Right cardiac atrium (tissue), 5 donors: ENCODE measurements at regions not wholly inside any gene's neighbourhood (a gene's known extent, or its start where the extent isn't known, plus 50 kb on each side); places are given as distances from the start of the nearest gene placed in this dataset.
A peak's percentile ranks its signal among the peaks of the same experiment; 100 is the strongest.
"Not testable (repeated sequence)": the region's sequence is repeated elsewhere in the genome, so short reads cannot be mapped to it uniquely, and the experiment has no call there.

Experiments
- ATAC-seq, 2 donors: fragments of 200-7000 bp; cut with Tn5 transposase; one replicate each; pipeline versions ENCODE4 v1.8.0 to v1.9.1; 2020; ENCODE audit warnings: moderate library complexity in 2 of 2, mild to moderate bottlenecking in 1 of 2
- DNase-seq, 3 donors: peaks; one replicate each; pipeline ENCODE4 v3.0.0-alpha.2; 2020
- H3K27ac ChIP-seq: one replicate; pipeline ENCODE4 v1.5.1; 2013; ENCODE audit warnings: mild to moderate bottlenecking, low read length, control low read depth, moderate library complexity
- H3K27me3 ChIP-seq: one replicate; pipeline ENCODE4 v1.6.1; 2013; ENCODE audit not compliant: control insufficient read depth, insufficient read depth
- H3K4me1 ChIP-seq: one replicate; pipeline ENCODE4 v1.6.1; 2013; ENCODE audit warnings: low read length; ENCODE audit not compliant: control insufficient read depth, insufficient read depth
- H3K4me3 ChIP-seq: one replicate; pipeline ENCODE4 v1.5.1; 2013; ENCODE audit warnings: low read length, control low read depth
- H3K9me3 ChIP-seq: one replicate; pipeline ENCODE4 v1.6.1; 2013; ENCODE audit warnings: low read length; ENCODE audit not compliant: control insufficient read depth
- WGBS: extraction: QIAGEN DNeasy Blood & Tissue Kit; methylation state at CpG from one replicate; pipeline ENCODE4 v1.1.7; 2013; 5-methylcytosine and 5-hydroxymethylcytosine counted together
- intact Hi-C, 4 donors: fragments of 100-400 bp; cut with DNase I; formaldehyde crosslinking; loops; one replicate each; pipeline versions ENCODE4 v1.11.0 to v1.14.0; 2022 to 2023
- donor health status: healthy with polysubstance abuse.
- donor health status: DM: no; HTN: yes; CAD: no.
- donor health status: DM: no; HTN: no; CAD: no.
- donor health status: DM: no; HTN: yes; CAD: no; lungs with severe emphysema.
- donor health status: DM: yes; HTN: yes; CAD: no.

- intact Hi-C loops = no loop called here
- DNase-seq (no peak), ATAC-seq (no peak)
- H3K27me3 ChIP-seq = no peaks in the 10 kb centered on the region
- WGBS = 48% methylated on average over 4 of the region's 4 CpGs
- H3K4me1 ChIP-seq = no peaks in the 10 kb centered on the region
- no peaks in the 10 kb centered on the region for H3K9me3 ChIP-seq
- no peak overlapping the region for H3K4me3 ChIP-seq
- H3K27ac ChIP-seq = no peak overlapping the region
These were observed 198.2 kb upstream of the MSX2 start for GRCh38 chr5:174526177-174526576.

- H3K27me3 ChIP-seq = no peaks in the 10 kb centered on the region
- no peak overlapping the region for H3K27ac ChIP-seq
- DNase-seq (no peak), ATAC-seq (no peak)
- no peaks in the 10 kb centered on the region for H3K4me1 ChIP-seq
- intact Hi-C loops = no loop called here
- H3K9me3 ChIP-seq = no peaks in the 10 kb centered on the region
- 53% methylated on average over 11 of the region's 11 CpGs for WGBS
- H3K4me3 ChIP-seq = no peak overlapping the region
These were observed 196.4 kb upstream of the MSX2 start for GRCh38 chr5:174527916-174528540.

GRCh38 chr5:174528821-174529544 lies 195.4 kb upstream of the MSX2 start:
- Histone ChIP-seq H3K9me3 (no peaks in the 10 kb centered on the region), H3K4me1 (no peaks in the 10 kb centered on the region), H3K27ac (no peak overlapping the region), H3K27me3 (no peaks in the 10 kb centered on the region), H3K4me3 (no peak overlapping the region)
- ATAC-seq (no peak), DNase-seq (no peak)
- 68% methylated on average over 6 of the region's 6 CpGs for WGBS
- intact Hi-C loops = no loop called here

- Histone ChIP-seq H3K4me3 (no peak overlapping the region), H3K27ac (no peak overlapping the region), H3K9me3 (no peaks in the 10 kb centered on the region), H3K27me3 (no peaks in the 10 kb centered on the region), H3K4me1 (no peaks in the 10 kb centered on the region)
- WGBS = 86% methylated on average over 9 of the region's 9 CpGs
- ATAC-seq (no peak), DNase-seq (no peak)
- intact Hi-C loops = no loop called here
These were observed 194.3 kb upstream of the MSX2 start for GRCh38 chr5:174529925-174530681.

- 66% methylated on average over 7 of the region's 7 CpGs for WGBS
- Histone ChIP-seq H3K9me3 (no peaks in the 10 kb centered on the region), H3K4me1 (no peaks in the 10 kb centered on the region), H3K27ac (no peak overlapping the region), H3K27me3 (no peaks in the 10 kb centered on the region), H3K4me3 (no peak overlapping the region)
- no peak for ATAC-seq
- intact Hi-C loops = no loop called here
- DNase-seq = no peak
These were observed 192.6 kb upstream of the MSX2 start for GRCh38 chr5:174531782-174532191.

GRCh38 chr5:174532455-174533453 lies 191.6 kb upstream of the MSX2 start:
- Histone ChIP-seq H3K9me3 (no peaks in the 10 kb centered on the region), H3K4me1 (no peaks in the 10 kb centered on the region), H3K27ac (no peak overlapping the region), H3K4me3 (no peak overlapping the region), H3K27me3 (no peaks in the 10 kb centered on the region)
- ATAC-seq (peak; percentile 97 to 99), DNase-seq (peak; percentile 77 to 86 (median 85))
- WGBS = 17% methylated on average over 19 of the region's 19 CpGs
- intact Hi-C loops = no loop called here

- Histone ChIP-seq H3K9me3 (no peaks in the 10 kb centered on the region), H3K4me3 (no peak overlapping the region), H3K27me3 (no peaks in the 10 kb centered on the region), H3K4me1 (no peaks in the 10 kb centered on the region), H3K27ac (no peak overlapping the region)
- WGBS = 43% methylated on average over 5 of the region's 5 CpGs
- intact Hi-C loops = no loop called here
- DNase-seq (no peak), ATAC-seq (no peak)
These were observed 190.6 kb upstream of the MSX2 start for GRCh38 chr5:174533751-174534241.

- no peaks in the 10 kb centered on the region for H3K27me3 ChIP-seq
- intact Hi-C loops = no loop called here
- 86% methylated on average over 3 of the region's 3 CpGs for WGBS
- H3K9me3 ChIP-seq = no peaks in the 10 kb centered on the region
- no peak overlapping the region for H3K4me3 ChIP-seq
- H3K4me1 ChIP-seq = no peaks in the 10 kb centered on the region
- ATAC-seq (no peak), DNase-seq (no peak)
- H3K27ac ChIP-seq = no peak overlapping the region
These were observed 188.7 kb upstream of the MSX2 start for GRCh38 chr5:174535669-174536068.

- DNase-seq, H3K27ac ChIP-seq, H3K9me3 ChIP-seq, H3K27me3 ChIP-seq, ATAC-seq, H3K4me3 ChIP-seq, intact Hi-C loops, H3K4me1 ChIP-seq: not testable (repeated sequence)
- WGBS = 83% methylated on average over 1 of the region's 5 CpGs
These were observed 184.6 kb upstream of the MSX2 start for GRCh38 chr5:174539823-174540222.

GRCh38 chr5:174542037-174542436 lies 182.3 kb upstream of the MSX2 start:
- intact Hi-C loops = no loop called here
- WGBS = 86% methylated on average over 3 of the region's 3 CpGs
- DNase-seq = no peak

More at GRCh38 chr5:174542037-174542436, 182.3 kb upstream of the MSX2 start:
- Histone ChIP-seq H3K27me3 (no peaks in the 10 kb centered on the region), H3K4me1 (no peaks in the 10 kb centered on the region), H3K27ac (no peak overlapping the region), H3K9me3 (no peaks in the 10 kb centered on the region), H3K4me3 (no peak overlapping the region)
- no peak for ATAC-seq
